Panc1 (cell line): ENCODE measurements at regions not wholly inside any gene's neighbourhood (a gene's known extent, or its start where the extent isn't known, plus 50 kb on each side); places are given as distances from the start of the nearest gene placed in this dataset.

Experiments
- CTCF ChIP-seq: fragments of 450-650 bp; IDR thresholded peaks from 2 replicates; pipeline ENCODE4 v1.5.1; 2017; ENCODE audit warnings: mild to moderate bottlenecking
- POLR2AphosphoS5 ChIP-seq: IDR thresholded peaks from 2 replicates; pipeline ENCODE4 v1.6.1; 2012; ENCODE audit warnings: mild to moderate bottlenecking, low read depth, low read length, moderate library complexity
- REST ChIP-seq, 2 experiments: IDR thresholded peaks; 2 replicates each; pipeline ENCODE4 v1.6.1; 2011 to 2012; ENCODE audit warnings: low read depth in 2 of 2, control low read depth in 1 of 2, low read length in 1 of 2, mild to moderate bottlenecking in 1 of 2, moderate library complexity in 1 of 2; ENCODE audit not compliant: insufficient read depth in 1 of 2
- SIN3A ChIP-seq: IDR thresholded peaks from 2 replicates; pipeline ENCODE4 v1.6.1; 2012; ENCODE audit warnings: low read depth, mild to moderate bottlenecking, low read length, moderate library complexity, borderline replicate concordance; ENCODE audit not compliant: insufficient read depth
- TCF7L2 ChIP-seq: IDR thresholded peaks from 2 replicates; pipeline ENCODE4 v1.6.1; 2011; ENCODE audit warnings: mild to moderate bottlenecking, low read depth, low read length, inconsistent platforms

GRCh38 chr22:27196606-27197005 is 539.2 kb downstream of the MIAT start:
- TF ChIP-seq REST (IDR thresholded peaks at IDR 0.05; ENCODE audit: insufficient read depth in 1 of 2, low read depth in 2 of 2, low read length in 1 of 2) = no peak
- TF ChIP-seq CTCF = no peak
- no peak for TF ChIP-seq POLR2AphosphoS5
- TF ChIP-seq SIN3A = no peak
- no peak for TF ChIP-seq TCF7L2
